ENCODE measurements at regions not wholly inside any gene's neighbourhood (a gene's known extent, or its start where the extent isn't known, plus 50 kb on each side); places are given as distances from the start of the nearest gene placed in this dataset.
"Not testable (repeated sequence)": the region's sequence is repeated elsewhere in the genome, so short reads cannot be mapped to it uniquely, and the experiment has no call there.

- TF ChIP-seq CTCF, POLR2A (IDR thresholded peaks at IDR 0.05): not testable (repeated sequence)
Measured at GRCh38 chr3:125762601-125763000, 167.3 kb upstream of the OSBPL11 start.

All from right lobe of liver (tissue), 4 donors.